ENCODE measurements at regions not wholly inside any gene's neighbourhood (a gene's known extent, or its start where the extent isn't known, plus 50 kb on each side); places are given as distances from the start of the nearest gene placed in this dataset.

- DNase-seq: no peak
Observed at GRCh38 chr9:106689089-106689488, 173.9 kb upstream of the ZNF462 start.

DNA sequence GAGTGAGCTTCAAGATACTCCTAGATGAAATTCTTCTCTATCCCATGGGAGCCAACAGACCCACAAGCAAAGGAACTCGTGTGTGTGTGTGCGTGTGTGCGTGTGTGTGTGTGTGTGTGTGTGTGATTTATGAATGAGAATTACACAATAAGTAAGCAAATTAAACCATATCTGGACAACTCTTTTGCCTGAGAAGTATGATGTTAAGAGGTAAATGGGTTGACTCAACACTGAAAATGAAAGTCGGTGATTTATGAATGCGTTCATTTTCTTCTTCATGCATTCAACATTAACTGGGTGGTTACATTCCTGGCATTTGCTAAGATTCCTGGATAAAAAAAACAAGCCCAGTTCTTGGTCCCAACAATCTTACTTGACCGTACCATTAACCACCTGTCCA, 171.3 kb upstream of the ZNF462 start:
- DNase-seq: no peak

DNA sequence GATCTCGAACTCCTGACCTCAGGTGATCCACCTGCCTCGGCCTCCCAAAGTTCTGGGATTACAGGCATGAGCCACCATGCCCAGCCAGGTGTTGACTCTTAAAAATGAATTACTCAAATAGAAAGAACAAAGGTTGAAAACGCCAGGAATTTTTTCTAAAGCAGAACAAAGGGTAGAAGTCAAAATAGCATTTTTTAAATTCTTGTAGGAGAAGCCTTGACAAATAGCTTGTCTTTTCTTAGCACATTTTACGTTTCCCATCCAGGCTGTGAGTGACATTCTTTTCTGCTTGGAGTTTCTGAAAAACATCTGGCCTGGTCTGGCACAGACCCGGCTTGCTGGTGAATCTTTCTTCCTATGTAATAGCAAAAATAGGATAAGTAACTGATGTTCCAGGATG, 169.4 kb upstream of the ZNF462 start:
- DNase-seq: no peak

GRCh38 chr9:106696804-106697203, 166.2 kb upstream of the ZNF462 start:
- DNase-seq: no peak

DNA sequence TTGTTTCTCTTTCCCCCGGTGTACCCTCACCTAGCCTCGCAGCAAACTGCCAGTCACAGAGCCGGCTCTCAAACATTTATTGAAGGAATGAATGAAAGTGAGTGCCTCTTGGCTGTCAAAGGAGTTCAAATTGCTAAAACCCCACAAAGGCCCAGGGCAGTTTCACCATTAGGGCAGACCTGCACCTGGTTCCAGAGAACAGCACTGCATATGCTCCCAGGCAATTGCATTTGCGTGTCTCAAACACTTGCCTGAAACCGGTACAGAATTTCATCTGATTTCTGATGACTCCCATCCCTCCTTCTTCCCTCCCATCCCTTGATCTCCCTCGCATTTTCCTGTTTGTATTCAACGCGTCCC, 165.6 kb upstream of the ZNF462 start:
- no peak for DNase-seq

DNA sequence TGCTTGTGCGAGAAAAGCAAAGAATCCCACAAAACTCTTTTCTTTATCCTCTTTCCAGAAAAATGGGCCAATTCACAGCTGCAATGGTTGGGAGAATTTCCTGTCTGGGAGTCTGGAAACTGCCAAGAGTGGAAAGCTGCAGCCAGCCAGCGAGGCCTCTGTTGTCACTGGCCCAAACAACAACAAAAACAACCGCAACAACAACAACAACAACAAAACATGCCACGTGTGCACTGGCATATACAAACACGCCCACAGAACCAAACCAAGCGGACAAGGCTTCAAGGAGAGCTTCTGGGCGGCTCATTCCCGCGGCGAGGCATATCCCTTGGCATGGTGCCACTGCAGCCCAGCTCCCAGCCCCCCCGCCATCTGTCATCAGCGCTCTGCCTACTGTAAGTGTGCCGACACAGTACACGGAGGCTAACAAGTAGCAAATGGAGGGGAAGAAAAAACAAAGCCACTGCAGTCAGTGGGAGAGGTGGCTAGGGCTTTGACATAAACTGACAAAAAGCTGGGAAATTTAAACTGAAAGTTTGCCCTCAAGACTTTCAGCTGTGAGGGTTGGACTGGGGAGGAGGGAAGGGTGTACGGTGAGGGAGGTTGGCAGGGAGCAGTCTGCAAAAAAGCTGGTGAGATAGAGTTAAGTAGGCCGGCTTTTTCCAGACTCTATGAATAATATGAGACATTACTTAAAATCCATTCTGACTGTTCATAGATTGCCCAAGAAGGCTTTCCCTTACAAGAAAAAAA, 165.0 kb upstream of the ZNF462 start:
- no peak for DNase-seq

- DNase-seq: no peak
Observed at GRCh38 chr9:106700676-106701075, 162.3 kb upstream of the ZNF462 start.

GRCh38 chr9:106701611-106702010, 161.4 kb upstream of the ZNF462 start:
- no peak for DNase-seq

GRCh38 chr9:106704056-106704615, 158.8 kb upstream of the ZNF462 start:
- no peak for DNase-seq

GRCh38 chr9:106707291-106707690, 155.7 kb upstream of the ZNF462 start:
- no peak for DNase-seq

- DNase-seq: no peak
Observed at GRCh38 chr9:106707738-106708474, 155.1 kb upstream of the ZNF462 start.

DNA sequence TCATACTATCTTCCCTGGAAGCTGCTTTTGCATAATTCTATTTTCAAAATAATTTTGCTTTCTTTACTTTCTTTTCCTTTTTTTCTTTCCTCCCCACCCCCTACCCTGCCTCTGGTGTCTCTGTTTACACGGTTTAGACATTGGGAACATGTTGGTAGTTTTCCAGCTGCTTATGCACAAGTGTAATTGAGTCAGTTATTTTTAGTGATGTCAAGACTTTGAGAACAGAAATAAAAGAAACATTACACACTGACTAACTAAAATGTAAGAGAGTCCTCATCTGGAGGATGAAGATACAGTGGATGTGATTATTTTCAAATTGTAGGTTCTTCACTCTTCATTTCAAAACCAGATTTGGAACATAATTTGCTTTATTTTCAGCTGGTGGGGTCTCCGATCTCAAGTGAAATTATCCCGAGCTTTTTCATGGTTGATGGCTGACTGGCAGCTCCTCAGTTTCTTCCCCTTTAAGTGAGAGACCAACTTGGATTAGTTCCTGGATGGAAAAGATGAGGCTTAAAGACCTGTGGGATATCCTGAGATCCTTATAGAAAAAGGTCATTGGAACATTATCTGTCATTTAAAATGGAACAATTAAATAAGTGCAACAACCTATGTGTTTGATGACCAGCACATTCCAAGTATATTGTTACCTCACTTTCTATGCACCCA, 154.4 kb upstream of the ZNF462 start:
- DNase-seq: no peak

GRCh38 chr9:106712279-106712678, 150.7 kb upstream of the ZNF462 start:
- DNase-seq: no peak

DNA sequence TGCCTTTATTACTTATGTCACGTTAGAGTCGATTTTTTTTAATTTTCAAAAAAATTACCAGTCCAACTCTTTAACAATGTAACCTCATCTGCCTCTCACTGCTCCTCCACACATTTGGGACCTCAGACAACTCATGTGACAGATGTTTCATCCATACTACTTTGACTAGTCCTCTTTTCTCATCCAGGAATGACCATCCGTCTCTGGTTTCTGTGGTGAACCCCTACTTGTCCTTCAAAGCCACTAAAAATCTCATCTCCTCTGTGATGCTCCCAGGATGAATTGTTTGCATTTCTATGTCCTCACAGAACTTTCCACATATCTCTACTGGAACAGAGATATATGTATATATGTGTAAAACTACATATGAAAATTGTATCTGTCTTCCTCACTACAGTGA, 149.8 kb upstream of the ZNF462 start:
- no peak for DNase-seq

- DNase-seq: no peak
Observed at GRCh38 chr9:106716820-106717219, 146.1 kb upstream of the ZNF462 start.

GRCh38 chr9:106717686-106718085, 145.3 kb upstream of the ZNF462 start:
- DNase-seq: peak in 1 of 2 experiments; percentile 74

DNA sequence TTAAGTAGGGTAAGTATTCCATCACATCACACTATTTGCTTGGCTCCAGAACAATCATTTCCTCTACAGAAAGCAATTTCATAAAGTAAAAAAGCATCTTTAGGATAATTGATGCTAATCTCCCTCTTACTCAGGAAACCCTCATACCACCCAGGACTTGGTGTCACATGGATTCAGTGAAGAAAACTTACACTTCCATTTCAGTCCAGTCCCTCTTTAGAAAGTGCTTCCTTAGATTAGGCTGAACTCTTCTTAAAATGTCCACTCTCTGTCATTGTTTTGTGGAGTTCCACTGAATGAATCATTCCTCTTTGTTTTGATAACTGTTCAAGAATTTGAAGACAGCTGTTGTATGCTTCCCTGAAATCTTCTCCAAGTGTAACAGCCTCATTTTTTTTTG, 144.0 kb upstream of the ZNF462 start:
- peak in 1 of 2 experiments; percentile 63 for DNase-seq

DNA sequence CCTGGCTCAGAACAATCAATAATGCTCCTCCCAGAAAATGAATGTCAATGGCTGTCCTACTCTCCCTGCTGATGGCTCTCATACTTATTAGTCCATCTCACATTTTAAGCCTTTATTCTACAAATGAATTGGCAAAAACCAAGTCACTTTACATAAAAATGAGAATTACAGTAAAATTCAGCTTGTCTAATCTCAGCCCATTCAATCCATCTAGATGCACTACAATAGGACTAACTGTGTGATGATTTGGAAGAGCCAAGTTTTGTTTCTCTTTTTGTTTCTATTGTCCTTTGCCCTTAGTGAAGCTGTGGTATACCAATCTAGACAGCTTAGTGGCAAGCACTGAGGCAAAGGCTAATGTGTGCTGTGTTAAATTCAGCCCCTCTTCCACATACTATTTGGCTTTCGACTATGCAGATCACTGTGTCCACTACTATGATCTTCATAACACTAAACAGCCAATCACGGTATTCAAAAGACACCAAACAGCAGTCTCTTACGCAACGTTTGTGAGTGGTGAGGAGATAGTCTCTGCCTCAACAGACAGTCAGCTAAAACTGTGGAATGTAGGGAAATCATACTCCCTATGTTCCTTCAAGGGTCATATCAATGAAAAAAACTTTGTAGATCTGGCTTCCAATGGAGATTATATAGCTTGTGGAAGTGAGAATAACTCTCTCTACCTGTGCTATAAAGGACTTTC, 140.8 kb upstream of the ZNF462 start:
- DNase-seq: no peak

DNA sequence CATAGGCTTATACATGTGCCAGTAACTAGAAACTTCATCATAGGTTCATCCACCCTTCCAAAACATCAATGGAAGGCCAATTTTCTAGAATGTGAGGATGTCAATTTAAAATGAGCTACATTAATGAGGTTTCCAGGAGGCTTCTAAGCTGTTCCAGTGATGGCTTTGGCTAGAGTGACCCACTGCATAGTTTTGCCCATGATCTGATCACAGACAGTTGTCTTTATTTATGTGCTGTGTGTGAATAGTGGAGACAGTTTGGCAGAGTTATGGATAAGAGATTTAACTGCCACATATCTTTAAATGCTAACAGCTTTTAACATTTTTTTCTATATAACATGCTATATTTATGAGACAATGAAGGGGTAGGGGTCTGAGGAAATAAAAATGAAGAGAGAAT, 139.0 kb upstream of the ZNF462 start:
- DNase-seq: no peak

- no peak for DNase-seq
Observed at GRCh38 chr9:106724566-106724965, 138.4 kb upstream of the ZNF462 start.

GRCh38 chr9:106726070-106726815, 136.7 kb upstream of the ZNF462 start:
- DNase-seq: no peak

GRCh38 chr9:106727969-106728368, 135.0 kb upstream of the ZNF462 start:
- no peak for DNase-seq
